ENCODE measurements at regions not wholly inside any gene's neighbourhood (a gene's known extent, or its start where the extent isn't known, plus 50 kb on each side); places are given as distances from the start of the nearest gene placed in this dataset.

DNA sequence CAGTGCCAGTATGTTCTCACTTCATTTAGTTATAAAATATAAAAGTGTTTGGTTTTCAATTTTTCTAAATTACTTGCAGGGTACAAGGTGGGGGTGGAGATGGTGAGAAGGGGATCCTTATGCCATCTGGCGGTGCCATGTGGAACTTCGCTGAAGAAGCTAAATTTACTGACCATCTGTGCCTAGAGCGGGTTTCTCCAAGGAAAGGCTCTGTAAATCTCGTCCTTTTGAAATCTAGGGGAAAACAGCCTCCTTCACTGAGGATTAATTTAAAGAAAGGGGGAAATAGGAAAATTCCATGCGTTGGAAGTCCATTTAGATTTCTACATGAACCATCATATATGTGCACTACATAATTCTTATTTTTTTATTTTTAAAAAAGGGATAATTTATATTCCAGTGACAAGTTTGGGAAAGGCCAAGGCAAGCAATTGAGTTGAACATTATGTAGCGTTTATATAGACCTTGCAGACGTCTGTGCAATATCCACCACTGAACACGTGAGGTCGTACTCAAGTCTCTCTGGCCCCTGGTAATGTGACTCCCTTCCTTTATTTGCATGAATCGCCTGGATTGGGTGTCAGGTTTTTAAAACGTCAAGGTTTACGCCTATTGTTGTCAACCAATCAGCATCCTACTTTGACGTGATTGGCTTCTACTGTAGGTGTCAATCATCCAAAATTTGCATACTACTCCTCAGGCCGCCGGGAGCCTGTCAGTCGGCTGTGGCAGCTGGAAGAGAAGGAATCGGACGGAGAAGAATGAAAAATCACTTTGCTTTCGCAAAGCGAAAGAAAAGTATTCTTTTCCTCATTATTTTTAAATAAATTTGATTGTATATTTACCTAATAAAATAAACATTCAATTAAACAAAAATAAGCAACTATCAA lies 297.1 kb upstream of the NFE2L3 start:
- no peak for TF ChIP-seq POLR2A (IDR thresholded peaks at IDR 0.05)
- peak in 2 of 3 donors; percentile 18 to 43 for TF ChIP-seq CTCF (IDR thresholded peaks at IDR 0.05)
